HG03439 (cell line): ENCODE measurements at regions not wholly inside any gene's neighbourhood (a gene's known extent, or its start where the extent isn't known, plus 50 kb on each side); places are given as distances from the start of the nearest gene placed in this dataset.

ENCODE experiments used
- ATAC-seq: cut with Tn5 transposase; IDR thresholded peaks from one replicate; pipeline ENCODE4 v1.9.1; 2021; ENCODE audit warnings: mild to moderate bottlenecking, moderate library complexity; ENCODE audit not compliant: unreplicated experiment

- no peak for ATAC-seq
Observed at GRCh38 chr10:113455947-113456346, 96.9 kb upstream of the HABP2 start.

- ATAC-seq, result no peak
Observed at GRCh38 chr10:113456741-113457140, 96.1 kb upstream of the HABP2 start.

- ATAC-seq, result no peak
Observed at GRCh38 chr10:113457408-113457807, 95.4 kb upstream of the HABP2 start.

GRCh38 chr10:113458451-113458850, 94.4 kb upstream of the HABP2 start:
- no peak for ATAC-seq

- no peak for ATAC-seq
Observed at GRCh38 chr10:113458944-113459343, 93.9 kb upstream of the HABP2 start.

GRCh38 chr10:113459626-113460280, 93.1 kb upstream of the HABP2 start:
- ATAC-seq, result no peak

- ATAC-seq, result no peak
Observed at GRCh38 chr10:113463083-113463482, 89.8 kb upstream of the HABP2 start.

GRCh38 chr10:113463777-113464176, 89.1 kb upstream of the HABP2 start:
- ATAC-seq, result no peak

GRCh38 chr10:113469796-113470195, 83.1 kb upstream of the HABP2 start:
- no peak for ATAC-seq

- ATAC-seq, result no peak
Observed at GRCh38 chr10:113470372-113471240, 82.2 kb upstream of the HABP2 start.

- ATAC-seq, result no peak
Observed at GRCh38 chr10:113471241-113471996, 81.4 kb upstream of the HABP2 start.

GRCh38 chr10:113473011-113473410, 79.8 kb upstream of the HABP2 start:
- no peak for ATAC-seq

- no peak for ATAC-seq
Observed at GRCh38 chr10:113473851-113474250, 79.0 kb upstream of the HABP2 start.

GRCh38 chr10:113474752-113475151, 78.1 kb upstream of the HABP2 start:
- ATAC-seq, result no peak

- ATAC-seq, result no peak
Observed at GRCh38 chr10:113475381-113475807, 77.5 kb upstream of the HABP2 start.

GRCh38 chr10:113476191-113476590, 76.7 kb upstream of the HABP2 start:
- ATAC-seq, result no peak

GRCh38 chr10:113476673-113477072, 76.2 kb upstream of the HABP2 start:
- no peak for ATAC-seq

GRCh38 chr10:113477451-113477850, 75.4 kb upstream of the HABP2 start:
- ATAC-seq, result no peak

GRCh38 chr10:113479346-113480080, 73.3 kb upstream of the HABP2 start:
- ATAC-seq, result no peak

GRCh38 chr10:113480081-113480360, 72.8 kb upstream of the HABP2 start:
- ATAC-seq, result no peak

- ATAC-seq, result no peak
Observed at GRCh38 chr10:113480851-113481502, 71.9 kb upstream of the HABP2 start.
